Aorta (tissue), 5 donors: ENCODE measurements at regions not wholly inside any gene's neighbourhood (a gene's known extent, or its start where the extent isn't known, plus 50 kb on each side); places are given as distances from the start of the nearest gene placed in this dataset.

ENCODE experiments used
- ATAC-seq: fragments of 200-7000 bp; cut with Tn5 transposase; one replicate; pipeline ENCODE4 v1.9.1; 2022; ENCODE audit warnings: moderate library complexity; ENCODE audit not compliant: low FRiP score
- DNase-seq, 2 donors: peaks; one replicate each; pipeline ENCODE4 v3.0.0-alpha.2; 2020
- H3K27ac ChIP-seq, 2 donors: one replicate each; pipeline ENCODE4 v1.5.1; 2013; ENCODE audit warnings: low read length in 2 of 2, mild to moderate bottlenecking in 2 of 2, moderate library complexity in 2 of 2, control low read depth in 1 of 2, inconsistent platforms in 1 of 2, low read depth in 1 of 2
- H3K27me3 ChIP-seq, 2 donors: one replicate each; pipeline ENCODE4 v1.6.1; 2013; ENCODE audit warnings: control low read depth in 1 of 2, low read length in 1 of 2, mild to moderate bottlenecking in 1 of 2, moderate library complexity in 1 of 2; ENCODE audit not compliant: insufficient read depth in 2 of 2, control insufficient read depth in 1 of 2
- H3K36me3 ChIP-seq, 2 donors: one replicate each; pipeline ENCODE4 v1.6.1; 2013; ENCODE audit warnings: control low read depth in 1 of 2, low read length in 1 of 2, mild to moderate bottlenecking in 1 of 2; ENCODE audit not compliant: insufficient read depth in 2 of 2, control insufficient read depth in 1 of 2
- H3K4me1 ChIP-seq, 2 donors: one replicate each; pipeline ENCODE4 v1.6.1; 2013; ENCODE audit warnings: low read length in 2 of 2, control low read depth in 1 of 2, mild to moderate bottlenecking in 1 of 2, moderate library complexity in 1 of 2; ENCODE audit not compliant: insufficient read depth in 2 of 2, control insufficient read depth in 1 of 2
- H3K4me3 ChIP-seq, 2 donors: one replicate each; pipeline ENCODE4 v1.5.1; 2013; ENCODE audit warnings: low read length in 2 of 2, control low read depth in 1 of 2, mild to moderate bottlenecking in 1 of 2
- H3K9me3 ChIP-seq: one replicate; pipeline ENCODE4 v1.6.1; 2013; ENCODE audit warnings: mild to moderate bottlenecking, low read length; ENCODE audit not compliant: control insufficient read depth
- WGBS, 2 donors: extraction: QIAGEN DNeasy Blood & Tissue Kit; methylation state at CpG; one replicate each; pipeline ENCODE4 v1.1.7; 2013; 5-methylcytosine and 5-hydroxymethylcytosine counted together
- intact Hi-C, 2 donors: fragments of 100-400 bp; cut with DNase I; formaldehyde crosslinking; loops; one replicate each; pipeline versions ENCODE4 v1.14.2 to v1.15.0; 2022
- donor health status: healthy with polysubstance abuse.
- donor health status: Bipolar disorder and iron deficiency.
- donor health status: DM: no; HTN: no; CAD: no.
- donor health status: DM: no; HTN: no; CAD: no.
- donor health status: DM: yes; HTN: yes; CAD: no.

GRCh38 chr5:17431272-17432050 lies 66.6 kb upstream of the TAF11L2 start:
- Histone ChIP-seq H3K27ac (no peak overlapping the region), H3K27me3 (no peaks in the 10 kb centered on the region), H3K4me3 (no peak overlapping the region), H3K9me3 (no peaks in the 10 kb centered on the region), H3K4me1 (no peaks in the 10 kb centered on the region), H3K36me3 (no peaks in the 10 kb centered on the region)
- intact Hi-C loops, result no loop called here
- 87 to 95% methylated on average over 8 of the region's 8 CpGs for WGBS, 2 donors
- ATAC-seq, result no peak
- DNase-seq, result no peak

GRCh38 chr5:17432569-17432968 lies 65.5 kb upstream of the TAF11L2 start:
- intact Hi-C loops, result no loop called here
- Histone ChIP-seq H3K4me1 (no peaks in the 10 kb centered on the region), H3K27ac (no peak overlapping the region), H3K27me3 (no peaks in the 10 kb centered on the region), H3K36me3 (no peaks in the 10 kb centered on the region), H3K9me3 (no peaks in the 10 kb centered on the region), H3K4me3 (no peak overlapping the region)
- no peak for ATAC-seq
- DNase-seq, result no peak
- WGBS, 2 donors, result 91 to 96% methylated on average over 3 of the region's 3 CpGs

GRCh38 chr5:17433406-17433805 lies 64.6 kb upstream of the TAF11L2 start:
- no peak for DNase-seq
- Histone ChIP-seq H3K9me3 (no peaks in the 10 kb centered on the region), H3K36me3 (no peaks in the 10 kb centered on the region), H3K27ac (no peak overlapping the region), H3K4me3 (no peak overlapping the region), H3K4me1 (no peaks in the 10 kb centered on the region), H3K27me3 (no peaks in the 10 kb centered on the region)
- no peak for ATAC-seq
- intact Hi-C loops, result no loop called here
- WGBS, 2 donors, result 43 to 50% methylated on average over 6 of the region's 6 CpGs

GRCh38 chr5:17434982-17435381 lies 63.0 kb upstream of the TAF11L2 start:
- H3K27me3 ChIP-seq, result no peaks in the 10 kb centered on the region
- DNase-seq (no peak), ATAC-seq (no peak)
- intact Hi-C loops, result no loop called here
- H3K4me1 ChIP-seq, result no peaks in the 10 kb centered on the region
- no peak overlapping the region for H3K27ac ChIP-seq
- no peaks in the 10 kb centered on the region for H3K9me3 ChIP-seq
- H3K4me3 ChIP-seq, result no peak overlapping the region
- H3K36me3 ChIP-seq, result no peaks in the 10 kb centered on the region

GRCh38 chr5:17436350-17436749 lies 61.7 kb upstream of the TAF11L2 start:
- Histone ChIP-seq H3K27ac (no peak overlapping the region), H3K36me3 (no peaks in the 10 kb centered on the region), H3K27me3 (no peaks in the 10 kb centered on the region), H3K9me3 (peaks cover 1% of the 10 kb centered on the region), H3K4me1 (no peaks in the 10 kb centered on the region), H3K4me3 (no peak overlapping the region)
- WGBS, 2 donors, result 65% methylated on average over 4 of the region's 4 CpGs
- no peak for DNase-seq
- intact Hi-C loops, result no loop called here
- no peak for ATAC-seq

GRCh38 chr5:17436761-17437221 lies 61.2 kb upstream of the TAF11L2 start:
- Histone ChIP-seq H3K9me3 (peaks cover 1% of the 10 kb centered on the region), H3K27ac (no peak overlapping the region), H3K27me3 (no peaks in the 10 kb centered on the region), H3K4me1 (no peaks in the 10 kb centered on the region), H3K4me3 (no peak overlapping the region), H3K36me3 (no peaks in the 10 kb centered on the region)
- ATAC-seq (no peak), DNase-seq (no peak)
- intact Hi-C loops, result no loop called here
- 66 to 71% methylated on average over 4 of the region's 4 CpGs for WGBS, 2 donors

GRCh38 chr5:17438027-17438426 lies 60.0 kb upstream of the TAF11L2 start:
- no peak overlapping the region for H3K27ac ChIP-seq
- H3K27me3 ChIP-seq, result no peaks in the 10 kb centered on the region
- ATAC-seq, result no peak
- WGBS, 2 donors, result 92 to 94% methylated on average over 4 of the region's 4 CpGs
- no peaks in the 10 kb centered on the region for H3K36me3 ChIP-seq
- H3K9me3 ChIP-seq, result peaks cover 1% of the 10 kb centered on the region
- no peak for DNase-seq
- H3K4me3 ChIP-seq, result no peak overlapping the region
- H3K4me1 ChIP-seq, result no peaks in the 10 kb centered on the region
- intact Hi-C loops, result no loop called here

- intact Hi-C loops, result no loop called here
- no peak for ATAC-seq
- Histone ChIP-seq H3K9me3 (peaks cover 1% of the 10 kb centered on the region), H3K4me3 (no peak overlapping the region), H3K27ac (no peak overlapping the region), H3K27me3 (no peaks in the 10 kb centered on the region), H3K36me3 (no peaks in the 10 kb centered on the region), H3K4me1 (no peaks in the 10 kb centered on the region)
- no peak for DNase-seq
Measured at GRCh38 chr5:17439956-17440355, 58.1 kb upstream of the TAF11L2 start.

- no peak for ATAC-seq
- Histone ChIP-seq H3K27ac (no peak overlapping the region), H3K27me3 (no peaks in the 10 kb centered on the region), H3K9me3 (peaks cover 1% of the 10 kb centered on the region), H3K4me1 (no peaks in the 10 kb centered on the region), H3K36me3 (no peaks in the 10 kb centered on the region), H3K4me3 (no peak overlapping the region)
- DNase-seq, result no peak
- intact Hi-C loops, result no loop called here
Measured at GRCh38 chr5:17440766-17441165, 57.3 kb upstream of the TAF11L2 start.
